ENCODE measurements at regions not wholly inside any gene's neighbourhood (a gene's known extent, or its start where the extent isn't known, plus 50 kb on each side); places are given as distances from the start of the nearest gene placed in this dataset.
A peak's percentile ranks its signal among the peaks of the same experiment; 100 is the strongest.

- H3K27me3 ChIP-seq (replicated peaks), result no peaks in the 10 kb centered on the region
- DNase-seq (ENCODE audit: low read depth in 1 of 2, low spot score in 2 of 2), result peak in 1 of 2 experiments; percentile 52
Observed at GRCh38 chr11:135075740-135076139, 663.7 kb upstream of the B3GAT1 start.

GRCh38 chr11:135074397-135074998 is 662.5 kb upstream of the B3GAT1 start:
- no peak overlapping the region for H3K4me3 ChIP-seq
- H3K36me3 ChIP-seq, result no peaks in the 10 kb centered on the region
- no peaks in the 10 kb centered on the region for H3K27me3 ChIP-seq (replicated peaks)
- H3K9me3 ChIP-seq (replicated peaks), result no peaks in the 10 kb centered on the region
- no peak overlapping the region for H3K27ac ChIP-seq
- no peaks in the 10 kb centered on the region for H3K4me1 ChIP-seq (replicated peaks)
- DNase-seq (ENCODE audit: low read depth in 1 of 2, low spot score in 2 of 2), result no peak

More at GRCh38 chr11:135075740-135076139, 663.7 kb upstream of the B3GAT1 start:
- Histone ChIP-seq H3K27ac (no peak overlapping the region), H3K9me3 (replicated peaks) (no peaks in the 10 kb centered on the region), H3K4me1 (replicated peaks) (no peaks in the 10 kb centered on the region), H3K4me3 (no peak overlapping the region), H3K36me3 (no peaks in the 10 kb centered on the region)

GRCh38 chr11:135073870-135074269 is 661.8 kb upstream of the B3GAT1 start:
- H3K4me3 ChIP-seq, result no peak overlapping the region
- no peaks in the 10 kb centered on the region for H3K9me3 ChIP-seq (replicated peaks)
- no peaks in the 10 kb centered on the region for H3K27me3 ChIP-seq (replicated peaks)
- DNase-seq (ENCODE audit: low read depth in 1 of 2, low spot score in 2 of 2), result no peak
- no peaks in the 10 kb centered on the region for H3K4me1 ChIP-seq (replicated peaks)
- no peaks in the 10 kb centered on the region for H3K36me3 ChIP-seq
- H3K27ac ChIP-seq, result no peak overlapping the region

- Histone ChIP-seq H3K4me1 (replicated peaks) (no peaks in the 10 kb centered on the region), H3K27ac (no peak overlapping the region), H3K4me3 (no peak overlapping the region), H3K36me3 (no peaks in the 10 kb centered on the region), H3K27me3 (replicated peaks) (no peaks in the 10 kb centered on the region), H3K9me3 (replicated peaks) (no peaks in the 10 kb centered on the region)
- no peak for DNase-seq (ENCODE audit: low read depth in 1 of 2, low spot score in 2 of 2)
Observed at GRCh38 chr11:135073381-135073780, 661.3 kb upstream of the B3GAT1 start.

GRCh38 chr11:135069890-135070289 is 657.8 kb upstream of the B3GAT1 start:
- Histone ChIP-seq H3K4me3 (no peak overlapping the region), H3K36me3 (no peaks in the 10 kb centered on the region), H3K9me3 (replicated peaks) (no peaks in the 10 kb centered on the region), H3K27ac (no peak overlapping the region), H3K4me1 (replicated peaks) (no peaks in the 10 kb centered on the region), H3K27me3 (replicated peaks) (no peaks in the 10 kb centered on the region)
- DNase-seq (ENCODE audit: low read depth in 1 of 2, low spot score in 2 of 2), result no peak

GRCh38 chr11:135069063-135069462 is 657.0 kb upstream of the B3GAT1 start:
- Histone ChIP-seq H3K27ac (no peak overlapping the region), H3K36me3 (no peaks in the 10 kb centered on the region), H3K27me3 (replicated peaks) (no peaks in the 10 kb centered on the region), H3K4me3 (no peak overlapping the region), H3K9me3 (replicated peaks) (no peaks in the 10 kb centered on the region), H3K4me1 (replicated peaks) (no peaks in the 10 kb centered on the region)
- no peak for DNase-seq (ENCODE audit: low read depth in 1 of 2, low spot score in 2 of 2)

- Histone ChIP-seq H3K9me3 (replicated peaks) (no peaks in the 10 kb centered on the region), H3K36me3 (no peaks in the 10 kb centered on the region), H3K4me3 (no peak overlapping the region), H3K27ac (no peak overlapping the region), H3K27me3 (replicated peaks) (no peaks in the 10 kb centered on the region), H3K4me1 (replicated peaks) (no peaks in the 10 kb centered on the region)
- DNase-seq (ENCODE audit: low read depth in 1 of 2, low spot score in 2 of 2), result no peak
Observed at GRCh38 chr11:135062994-135063393, 651.0 kb upstream of the B3GAT1 start.

GRCh38 chr11:135061166-135061565 is 649.1 kb upstream of the B3GAT1 start:
- Histone ChIP-seq H3K27ac (no peak overlapping the region), H3K9me3 (replicated peaks) (no peaks in the 10 kb centered on the region), H3K4me1 (replicated peaks) (no peaks in the 10 kb centered on the region), H3K27me3 (replicated peaks) (no peaks in the 10 kb centered on the region), H3K4me3 (no peak overlapping the region), H3K36me3 (no peaks in the 10 kb centered on the region)
- no peak for DNase-seq (ENCODE audit: low read depth in 1 of 2, low spot score in 2 of 2)

GRCh38 chr11:135046986-135047385 is 634.9 kb upstream of the B3GAT1 start:
- Histone ChIP-seq H3K4me3 (no peak overlapping the region), H3K4me1 (replicated peaks) (no peaks in the 10 kb centered on the region), H3K9me3 (replicated peaks) (no peaks in the 10 kb centered on the region), H3K36me3 (no peaks in the 10 kb centered on the region), H3K27ac (no peak overlapping the region), H3K27me3 (replicated peaks) (no peaks in the 10 kb centered on the region)
- no peak for DNase-seq (ENCODE audit: low read depth in 1 of 2, low spot score in 2 of 2)

GRCh38 chr11:135046556-135046955 is 634.5 kb upstream of the B3GAT1 start:
- H3K27ac ChIP-seq, result no peak overlapping the region
- no peaks in the 10 kb centered on the region for H3K4me1 ChIP-seq (replicated peaks)
- H3K9me3 ChIP-seq (replicated peaks), result no peaks in the 10 kb centered on the region
- H3K27me3 ChIP-seq (replicated peaks), result no peaks in the 10 kb centered on the region
- no peak overlapping the region for H3K4me3 ChIP-seq
- H3K36me3 ChIP-seq, result no peaks in the 10 kb centered on the region
- DNase-seq (ENCODE audit: low read depth in 1 of 2, low spot score in 2 of 2), result no peak

GRCh38 chr11:135043434-135043833 is 631.4 kb upstream of the B3GAT1 start:
- no peak overlapping the region for H3K4me3 ChIP-seq
- H3K36me3 ChIP-seq, result no peaks in the 10 kb centered on the region
- DNase-seq (ENCODE audit: low read depth in 1 of 2, low spot score in 2 of 2), result no peak
- H3K4me1 ChIP-seq (replicated peaks), result no peaks in the 10 kb centered on the region
- H3K27ac ChIP-seq, result no peak overlapping the region
- H3K9me3 ChIP-seq (replicated peaks), result no peaks in the 10 kb centered on the region
- no peaks in the 10 kb centered on the region for H3K27me3 ChIP-seq (replicated peaks)

- Histone ChIP-seq H3K27me3 (replicated peaks) (no peaks in the 10 kb centered on the region), H3K4me3 (no peak overlapping the region), H3K4me1 (replicated peaks) (no peaks in the 10 kb centered on the region), H3K27ac (no peak overlapping the region), H3K36me3 (no peaks in the 10 kb centered on the region), H3K9me3 (replicated peaks) (no peaks in the 10 kb centered on the region)
- no peak for DNase-seq (ENCODE audit: low read depth in 1 of 2, low spot score in 2 of 2)
Observed at GRCh38 chr11:135037828-135038227, 625.8 kb upstream of the B3GAT1 start.

GRCh38 chr11:135036488-135037297 is 624.7 kb upstream of the B3GAT1 start:
- no peaks in the 10 kb centered on the region for H3K36me3 ChIP-seq
- H3K4me3 ChIP-seq, result no peak overlapping the region
- no peak for DNase-seq (ENCODE audit: low read depth in 1 of 2, low spot score in 2 of 2)
- H3K9me3 ChIP-seq (replicated peaks), result no peaks in the 10 kb centered on the region
- no peak overlapping the region for H3K27ac ChIP-seq
- H3K4me1 ChIP-seq (replicated peaks), result no peaks in the 10 kb centered on the region
- no peaks in the 10 kb centered on the region for H3K27me3 ChIP-seq (replicated peaks)

- H3K36me3 ChIP-seq, result no peaks in the 10 kb centered on the region
- H3K4me1 ChIP-seq (replicated peaks), result no peaks in the 10 kb centered on the region
- DNase-seq (ENCODE audit: low read depth in 1 of 2, low spot score in 2 of 2), result no peak
- H3K27ac ChIP-seq, result no peak overlapping the region
- no peaks in the 10 kb centered on the region for H3K27me3 ChIP-seq (replicated peaks)
- no peaks in the 10 kb centered on the region for H3K9me3 ChIP-seq (replicated peaks)
- H3K4me3 ChIP-seq, result no peak overlapping the region
Observed at GRCh38 chr11:135035282-135035681, 623.2 kb upstream of the B3GAT1 start.
